HepG2 (cell line): ENCODE measurements at regions not wholly inside any gene's neighbourhood (a gene's known extent, or its start where the extent isn't known, plus 50 kb on each side); places are given as distances from the start of the nearest gene placed in this dataset.

ENCODE experiments used
- ATAC-seq: fragments of 200-7000 bp; cut with Tn5 transposase; 3 replicates; pipeline ENCODE4 v1.9.1; 2020; ENCODE audit warnings: mild to moderate bottlenecking, moderate library complexity
- BruUV-seq: library from RNA; stranded (reverse); fragments of 400-500 nt; replicated peaks from 2 replicates; lab custom pipeline; 2021; lab: Mats Ljungman, UMichigan
- CTCF ChIA-PET: fragments of 300-600 bp; formaldehyde crosslinking; extraction: SDS; loops from one replicate; lab custom pipeline; 2021; ENCODE audit warnings: low total read pairs, inconsistent platforms, low intra/inter-chr PET ratio; lab: Yijun Ruan, JAX
- POLR2A ChIA-PET: fragments of 350-600 bp; sonication (Branson Sonifier 250); formaldehyde crosslinking; loops from one replicate; lab custom pipeline; 2020; ENCODE audit warnings: antibody characterized with exemption, inconsistent platforms; lab: Yijun Ruan, JAX
- DNase-seq: peaks from one replicate; pipeline ENCODE4 v3.0.0-alpha.2; 2015; ENCODE audit warnings: low spot score
- FAIRE-seq: peaks from 3 replicates; lab custom pipeline; 2011; peaks lifted over from hg19 to GRCh38; lab: Jason Lieb, UNC
- H2AFZ ChIP-seq: one replicate; pipeline ENCODE4 v1.6.1; 2011; ENCODE audit warnings: low read length, inconsistent platforms
- H3K27ac ChIP-seq: fragments of 300-600 bp; 3 replicates; pipeline ENCODE4 v1.8.0; 2011; ENCODE audit warnings: mixed run types, mild to moderate bottlenecking, mixed read lengths, low read length, inconsistent platforms; ENCODE audit not compliant: insufficient read depth; ENCODE audit errors: extremely low read length
- H3K27me3 ChIP-seq, 2 experiments: fragments of 200-600 bp in 1 of 2; 2 replicates in 1 of 2; 3 replicates in 1 of 2; pipeline versions ENCODE4 v1.6.0 to v1.8.0; 2011; ENCODE audit warnings: low read length in 2 of 2, mild to moderate bottlenecking in 2 of 2, moderate library complexity in 2 of 2, inconsistent platforms in 1 of 2; ENCODE audit not compliant: insufficient read depth in 2 of 2, control insufficient read depth in 1 of 2
- H3K36me3 ChIP-seq, 2 experiments: fragments of 200-600 bp in 1 of 2; replicated peaks in 1 of 2; 2 replicates in 1 of 2; 3 replicates in 1 of 2; pipeline versions ENCODE4 v1.5.1 to v1.8.0; 2011; ENCODE audit warnings: low read length in 2 of 2, inconsistent platforms in 1 of 2; ENCODE audit not compliant: insufficient read depth in 2 of 2, control insufficient read depth in 1 of 2
- H3K4me1 ChIP-seq: 2 replicates; pipeline ENCODE4 v1.5.1; 2012; ENCODE audit warnings: low read length, inconsistent platforms; ENCODE audit not compliant: insufficient read depth
- H3K4me2 ChIP-seq: 2 replicates; pipeline ENCODE4 v1.6.0; 2011; ENCODE audit warnings: low read depth, low read length, inconsistent platforms
- H3K4me3 ChIP-seq, 3 experiments: fragments of 200-600 bp in 1 of 3; sonication (generic), shearing (Covaris generic) in 1 of 3; replicated peaks in 1 of 3; 2 replicates each; pipeline ENCODE4 v1.5.1; 2011 to 2016; ENCODE audit warnings: low read length in 3 of 3, inconsistent platforms in 2 of 3, low read depth in 2 of 3, mild to moderate bottlenecking in 2 of 3, control low read depth in 1 of 3, mixed read lengths in 1 of 3; ENCODE audit not compliant: insufficient read depth in 1 of 3
- H3K79me2 ChIP-seq: one replicate; pipeline ENCODE4 v1.6.1; 2011; ENCODE audit warnings: low read length, inconsistent platforms; ENCODE audit not compliant: insufficient read depth
- H3K9ac ChIP-seq: 2 replicates; pipeline ENCODE4 v1.6.0; 2011; ENCODE audit warnings: mild to moderate bottlenecking, low read depth, low read length, inconsistent platforms; ENCODE audit not compliant: insufficient read depth
- H3K9me3 ChIP-seq: 2 replicates; pipeline ENCODE4 v1.5.1; 2012; ENCODE audit warnings: mild to moderate bottlenecking, low read length
- H4K20me1 ChIP-seq: 2 replicates; pipeline ENCODE4 v1.6.0; 2011; ENCODE audit warnings: inconsistent platforms, mild to moderate bottlenecking, low read length, moderate library complexity; ENCODE audit not compliant: insufficient read depth
- ATF2 ChIP-seq: sonication (generic); formaldehyde crosslinking; IDR thresholded peaks from 2 replicates; pipeline ENCODE4 v1.4.0; 2020; ENCODE audit warnings: missing genetic modification reagents
- GATAD1 ChIP-seq: IDR thresholded peaks from 2 replicates; pipeline ENCODE4 v1.6.1; 2016; ENCODE audit warnings: missing genetic modification reagents, missing compliant biosample characterization
- HOMEZ ChIP-seq: IDR thresholded peaks from 2 replicates; pipeline ENCODE4 v1.6.1; 2016; ENCODE audit warnings: low read depth
- ISL2 ChIP-seq: sonication (generic); formaldehyde crosslinking; IDR thresholded peaks from 2 replicates; pipeline ENCODE4 v1.5.0; 2020; ENCODE audit warnings: missing genetic modification reagents
- KDM2A ChIP-seq: sonication (generic); formaldehyde crosslinking; IDR thresholded peaks from 2 replicates; pipeline ENCODE4 v1.4.0; 2020; ENCODE audit warnings: low read depth, missing genetic modification reagents, borderline replicate concordance
- NFAT5 ChIP-seq: sonication (generic); formaldehyde crosslinking; IDR thresholded peaks from 2 replicates; pipeline ENCODE4 v1.4.0; 2020; ENCODE audit warnings: missing genetic modification reagents
- NRL ChIP-seq: sonication (generic); formaldehyde crosslinking; IDR thresholded peaks from 2 replicates; pipeline ENCODE4 v1.5.0; 2020; ENCODE audit warnings: missing genetic modification reagents, mild to moderate bottlenecking, moderate library complexity, borderline replicate concordance
- RFXAP ChIP-seq: sonication (generic); formaldehyde crosslinking; IDR thresholded peaks from 2 replicates; pipeline ENCODE4 v1.4.0; 2020; ENCODE audit warnings: missing genetic modification reagents, borderline replicate concordance
- SMC3 ChIP-seq: IDR thresholded peaks from 2 replicates; pipeline ENCODE4 v1.6.1; 2011; ENCODE audit warnings: low read length, improper control_type of control experiment
- SNAPC2 ChIP-seq: sonication (generic); formaldehyde crosslinking; IDR thresholded peaks from 2 replicates; pipeline ENCODE4 v1.8.1; 2022; ENCODE audit warnings: mild to moderate bottlenecking, missing genetic modification reagents
- TEAD2 ChIP-seq: sonication (generic); formaldehyde crosslinking; IDR thresholded peaks from 2 replicates; pipeline ENCODE4 v1.9.0; 2021; ENCODE audit warnings: missing genetic modification reagents
- ZNF230 ChIP-seq: sonication (generic); formaldehyde crosslinking; IDR thresholded peaks from 2 replicates; pipeline ENCODE4 v1.4.0; 2020; ENCODE audit warnings: mild to moderate bottlenecking, missing genetic modification reagents
- ZNF597 ChIP-seq: sonication (generic); formaldehyde crosslinking; IDR thresholded peaks from 2 replicates; pipeline ENCODE4 v1.5.0; 2020; ENCODE audit warnings: missing genetic modification reagents
- ZNF629 ChIP-seq: sonication (generic); formaldehyde crosslinking; conservative IDR thresholded peaks from 2 replicates; pipeline ENCODE4 v1.5.0; 2020; ENCODE audit warnings: missing genetic modification reagents
- WGBS: methylation state at CpG from one replicate; pipeline ENCODE4 v1.1.6; 2017; ENCODE audit warnings: low lambda C conversion rate; 5-methylcytosine and 5-hydroxymethylcytosine counted together
- in situ Hi-C: cut with HindIII; loops from 2 replicates; pipeline ENCODE4 v1.10.0; 2017; ENCODE audit warnings: low pct_unique_long_range_greater_than_20kb; ENCODE audit not compliant: extremely low pct_ligation_motif_present
- intact Hi-C: fragments of 100-400 bp; cut with micrococcal nuclease; formaldehyde crosslinking; loops from one replicate; pipeline ENCODE4 v1.10.0; 2022; ENCODE audit not compliant: unreplicated experiment

GRCh38 chr9:73234008-73234360, 82.3 kb downstream of the ANXA1 start (continued):
- TF ChIP-seq KDM2A (CRISPR knock-in tag), result no peak
- no peak for TF ChIP-seq TEAD2 (CRISPR knock-in tag)
- no peak for TF ChIP-seq ZNF597
- TF ChIP-seq SMC3, result no peak
- no peak for TF ChIP-seq ISL2

GRCh38 chr9:73237140-73237539, 85.5 kb downstream of the ANXA1 start:
- POLR2A ChIA-PET, result no interaction called here
- Histone ChIP-seq H3K27me3 (no peaks in the 10 kb centered on the region), H3K4me1 (no peaks in the 10 kb centered on the region), H3K4me3 (no peak overlapping the region), H4K20me1 (no peaks in the 10 kb centered on the region), H3K27ac (no peak overlapping the region), H3K79me2 (no peaks in the 10 kb centered on the region), H3K9ac (no peak overlapping the region), H3K36me3 (no peaks in the 10 kb centered on the region), H3K9me3 (no peaks in the 10 kb centered on the region), H2AFZ (no peak overlapping the region), H3K4me2 (no peak overlapping the region)
- ATAC-seq, result no peak
- CTCF ChIA-PET, result no interaction called here
- in situ Hi-C loops (no loop called here), intact Hi-C loops (no loop called here)
- WGBS, result 0% methylated on average over 1 of the region's 1 CpG
- FAIRE-seq, result no peak
- BruUV-seq, result no TSS peak
- DNase-seq, result no peak
- TF ChIP-seq GATAD1, result no peak
- no peak for TF ChIP-seq HOMEZ (CRISPR knock-in tag)
- no peak for TF ChIP-seq ZNF230 (CRISPR knock-in tag)
- TF ChIP-seq RFXAP (CRISPR knock-in tag), result no peak
- TF ChIP-seq NRL (CRISPR knock-in tag), result no peak
- no peak for TF ChIP-seq SNAPC2 (CRISPR knock-in tag)
- no peak for TF ChIP-seq ATF2 (CRISPR knock-in tag)
- TF ChIP-seq ZNF629 (CRISPR knock-in tag), result no peak
- TF ChIP-seq NFAT5 (CRISPR knock-in tag), result no peak
